HUES48 (cell line): ENCODE measurements at regions not wholly inside any gene's neighbourhood (a gene's known extent, or its start where the extent isn't known, plus 50 kb on each side); places are given as distances from the start of the nearest gene placed in this dataset.

Experiments
- H3K27ac ChIP-seq: one replicate; pipeline ENCODE4 v1.7.0; 2013; ENCODE audit warnings: low read depth, low read length, inconsistent platforms
- H3K27me3 ChIP-seq: 2 replicates; pipeline ENCODE4 v1.6.1; 2013; ENCODE audit warnings: mild to moderate bottlenecking, low read length; ENCODE audit not compliant: control insufficient read depth, insufficient read depth
- H3K36me3 ChIP-seq: 2 replicates; pipeline ENCODE4 v1.6.1; 2013; ENCODE audit warnings: low read length; ENCODE audit not compliant: control insufficient read depth, insufficient read depth
- H3K4me1 ChIP-seq: 2 replicates; pipeline ENCODE4 v1.6.1; 2013; ENCODE audit warnings: mild to moderate bottlenecking, low read length; ENCODE audit not compliant: control insufficient read depth, insufficient read depth
- H3K4me3 ChIP-seq: 2 replicates; pipeline ENCODE4 v1.5.1; 2013; ENCODE audit warnings: mild to moderate bottlenecking, low read depth, low read length
- H3K9ac ChIP-seq: 2 replicates; pipeline ENCODE4 v1.6.1; 2013; ENCODE audit warnings: mild to moderate bottlenecking, low read depth, low read length, moderate library complexity
- H3K9me3 ChIP-seq: 2 replicates; pipeline ENCODE4 v1.6.1; 2013; ENCODE audit warnings: low read length; ENCODE audit not compliant: control insufficient read depth, insufficient read depth

- Histone ChIP-seq H3K36me3 (no peaks in the 10 kb centered on the region), H3K9ac (no peak overlapping the region), H3K4me3 (no peak overlapping the region), H3K4me1 (no peaks in the 10 kb centered on the region), H3K9me3 (no peaks in the 10 kb centered on the region), H3K27me3 (no peaks in the 10 kb centered on the region), H3K27ac (no peak overlapping the region)
Measured at GRCh38 chr3:153573481-153573880, 411.5 kb downstream of the RAP2B start.

- Histone ChIP-seq H3K4me3 (no peak overlapping the region), H3K27ac (no peak overlapping the region), H3K27me3 (no peaks in the 10 kb centered on the region), H3K4me1 (no peaks in the 10 kb centered on the region), H3K36me3 (no peaks in the 10 kb centered on the region), H3K9me3 (no peaks in the 10 kb centered on the region), H3K9ac (no peak overlapping the region)
Measured at GRCh38 chr3:153574445-153574844, 412.4 kb downstream of the RAP2B start.

- Histone ChIP-seq H3K9ac (no peak overlapping the region), H3K36me3 (no peaks in the 10 kb centered on the region), H3K4me1 (no peaks in the 10 kb centered on the region), H3K9me3 (no peaks in the 10 kb centered on the region), H3K4me3 (no peak overlapping the region), H3K27ac (no peak overlapping the region), H3K27me3 (no peaks in the 10 kb centered on the region)
Measured at GRCh38 chr3:153577059-153577736, 415.2 kb downstream of the RAP2B start.

- Histone ChIP-seq H3K4me3 (no peak overlapping the region), H3K36me3 (no peaks in the 10 kb centered on the region), H3K27me3 (no peaks in the 10 kb centered on the region), H3K9me3 (peaks cover 5% of the 10 kb centered on the region), H3K9ac (no peak overlapping the region), H3K27ac (no peak overlapping the region), H3K4me1 (no peaks in the 10 kb centered on the region)
Measured at GRCh38 chr3:153578046-153578445, 416.0 kb downstream of the RAP2B start.

GRCh38 chr3:153590051-153590450 lies 428.0 kb downstream of the RAP2B start:
- H3K4me3 ChIP-seq: no peak overlapping the region
- no peak overlapping the region for H3K27ac ChIP-seq
- no peaks in the 10 kb centered on the region for H3K4me1 ChIP-seq
- no peaks in the 10 kb centered on the region for H3K36me3 ChIP-seq
- no peak overlapping the region for H3K9ac ChIP-seq
- H3K9me3 ChIP-seq: no peaks in the 10 kb centered on the region
- no peaks in the 10 kb centered on the region for H3K27me3 ChIP-seq

- H3K27ac ChIP-seq: no peak overlapping the region
- H3K9me3 ChIP-seq: no peaks in the 10 kb centered on the region
- no peaks in the 10 kb centered on the region for H3K27me3 ChIP-seq
- H3K36me3 ChIP-seq: no peaks in the 10 kb centered on the region
- H3K4me3 ChIP-seq: no peak overlapping the region
- H3K9ac ChIP-seq: no peak overlapping the region
- no peaks in the 10 kb centered on the region for H3K4me1 ChIP-seq
Measured at GRCh38 chr3:153591561-153592245, 429.7 kb downstream of the RAP2B start.

GRCh38 chr3:153595186-153595815 lies 433.3 kb downstream of the RAP2B start:
- no peak overlapping the region for H3K4me3 ChIP-seq
- no peaks in the 10 kb centered on the region for H3K4me1 ChIP-seq
- no peaks in the 10 kb centered on the region for H3K36me3 ChIP-seq
- H3K27me3 ChIP-seq: no peaks in the 10 kb centered on the region
- H3K9ac ChIP-seq: no peak overlapping the region
- no peaks in the 10 kb centered on the region for H3K9me3 ChIP-seq
- H3K27ac ChIP-seq: no peak overlapping the region

- Histone ChIP-seq H3K27ac (no peak overlapping the region), H3K4me1 (no peaks in the 10 kb centered on the region), H3K4me3 (no peak overlapping the region)
Measured at GRCh38 chr3:153596401-153596800, 434.4 kb downstream of the RAP2B start.

GRCh38 chr3:153599685-153600084 lies 437.7 kb downstream of the RAP2B start:
- no peak overlapping the region for H3K9ac ChIP-seq
- no peaks in the 10 kb centered on the region for H3K36me3 ChIP-seq
- no peaks in the 10 kb centered on the region for H3K9me3 ChIP-seq
- no peak overlapping the region for H3K4me3 ChIP-seq
- H3K27ac ChIP-seq: no peak overlapping the region
- H3K27me3 ChIP-seq: no peaks in the 10 kb centered on the region
- H3K4me1 ChIP-seq: no peaks in the 10 kb centered on the region

More at GRCh38 chr3:153596401-153596800, 434.4 kb downstream of the RAP2B start:
- no peaks in the 10 kb centered on the region for H3K27me3 ChIP-seq
- H3K9ac ChIP-seq: no peak overlapping the region
- H3K9me3 ChIP-seq: no peaks in the 10 kb centered on the region
- no peaks in the 10 kb centered on the region for H3K36me3 ChIP-seq

GRCh38 chr3:153600896-153601295 lies 438.9 kb downstream of the RAP2B start:
- Histone ChIP-seq H3K9ac (no peak overlapping the region), H3K36me3 (no peaks in the 10 kb centered on the region), H3K27ac (no peak overlapping the region), H3K9me3 (no peaks in the 10 kb centered on the region), H3K27me3 (no peaks in the 10 kb centered on the region), H3K4me1 (no peaks in the 10 kb centered on the region), H3K4me3 (no peak overlapping the region)

GRCh38 chr3:153601374-153601853 lies 439.4 kb downstream of the RAP2B start:
- Histone ChIP-seq H3K9ac (no peak overlapping the region), H3K27ac (no peak overlapping the region), H3K4me1 (no peaks in the 10 kb centered on the region), H3K27me3 (no peaks in the 10 kb centered on the region), H3K4me3 (no peak overlapping the region), H3K9me3 (no peaks in the 10 kb centered on the region), H3K36me3 (no peaks in the 10 kb centered on the region)
